NCI-H446 treated with DMSO at 0.1 percent for 48 hours (cell line): ENCODE measurements at regions not wholly inside any gene's neighbourhood (a gene's known extent, or its start where the extent isn't known, plus 50 kb on each side); places are given as distances from the start of the nearest gene placed in this dataset.
"Not testable (repeated sequence)": the region's sequence is repeated elsewhere in the genome, so short reads cannot be mapped to it uniquely, and the experiment has no call there.

Source experiments
- DNase-seq: peaks from one replicate; lab custom pipeline; 2025; lab: John Stamatoyannopoulos, UW

DNA sequence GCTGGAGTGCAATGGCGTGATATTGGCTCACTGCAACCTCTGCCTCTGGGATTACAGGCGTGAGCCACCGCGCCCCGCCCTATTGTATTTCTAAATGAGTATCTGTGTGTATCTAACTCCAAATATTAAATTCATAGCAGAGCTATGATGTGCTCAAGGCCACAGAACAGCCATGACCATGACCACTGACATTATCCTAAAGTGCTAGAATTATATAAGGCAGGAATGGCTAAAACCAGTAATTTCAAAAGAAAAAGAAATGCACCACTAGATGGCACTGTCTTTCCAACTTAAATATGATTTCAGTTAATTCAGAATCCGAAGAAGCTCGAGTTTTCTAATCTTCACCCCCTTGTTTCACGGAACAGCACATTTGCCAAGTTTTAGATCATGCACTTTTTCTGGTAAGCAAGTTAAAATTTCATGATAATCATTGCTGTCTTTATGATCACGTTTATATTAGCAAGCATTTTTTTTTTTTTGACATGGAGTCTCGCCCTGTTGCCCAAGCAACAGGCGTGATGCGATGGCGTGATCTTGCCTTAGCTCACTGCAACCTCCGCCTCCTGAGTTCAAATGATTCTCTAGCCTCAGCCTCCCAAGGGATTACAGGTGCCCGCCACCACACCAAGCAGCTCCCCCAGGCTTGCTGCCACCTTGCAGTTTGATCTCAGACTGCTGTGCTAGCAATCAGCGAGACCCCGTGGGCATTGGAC lies 65.3 kb downstream of the OR13A1 start:
- DNase-seq: peak; percentile 4

- DNase-seq: not testable (repeated sequence)
Observed at GRCh38 chr10:45250694-45251075, 64.7 kb downstream of the OR13A1 start.
